IMR-90 (cell line): ENCODE measurements at regions not wholly inside any gene's neighbourhood (a gene's known extent, or its start where the extent isn't known, plus 50 kb on each side); places are given as distances from the start of the nearest gene placed in this dataset.

Source experiments
- ATAC-seq: fragments of 200-7000 bp; cut with Tn5 transposase; 2 replicates; pipeline ENCODE4 v1.9.1; 2020; ENCODE audit warnings: low read depth, mild to moderate bottlenecking, moderate library complexity
- BruUV-seq: library from RNA; stranded (reverse); fragments of 400-500 nt; replicated peaks from 2 replicates; lab custom pipeline; 2021; lab: Mats Ljungman, UMichigan
- CTCF ChIA-PET: fragments of 300-600 bp; formaldehyde crosslinking; extraction: SDS; loops from one replicate; lab custom pipeline; 2021; ENCODE audit warnings: antibody characterized with exemption; lab: Yijun Ruan, JAX
- POLR2A ChIA-PET: fragments of 300-600 bp; sonication (Branson Sonifier 250); formaldehyde crosslinking; loops from one replicate; lab custom pipeline; 2022; ENCODE audit warnings: antibody characterized with exemption; ENCODE audit not compliant: unreplicated experiment; lab: Charles Lee
- DNase-seq: peaks from one replicate; pipeline ENCODE4 v3.0.0; 2013
- H2AFZ ChIP-seq: replicated peaks from 2 replicates; pipeline ENCODE3; 2013; ENCODE audit warnings: low read length, mild to moderate bottlenecking; ENCODE audit not compliant: poor library complexity
- H2AK5ac ChIP-seq: 2 replicates; pipeline ENCODE4 v1.6.1; 2013; ENCODE audit warnings: low read depth, low read length, inconsistent platforms
- H2AK9ac ChIP-seq: replicated peaks from 2 replicates; pipeline ENCODE3; 2013; ENCODE audit warnings: mild to moderate bottlenecking, low read depth, low read length, moderate library complexity; ENCODE audit not compliant: poor library complexity
- H2BK120ac ChIP-seq: 2 replicates; pipeline ENCODE4 v1.6.1; 2013; ENCODE audit warnings: low read depth, low read length, inconsistent platforms
- H2BK15ac ChIP-seq: 3 replicates; pipeline ENCODE4 v1.6.1; 2013; ENCODE audit warnings: low read depth, low read length, inconsistent platforms
- H2BK20ac ChIP-seq: 2 replicates; pipeline ENCODE4 v1.6.1; 2013; ENCODE audit warnings: low read depth, mild to moderate bottlenecking, inconsistent platforms, low read length, moderate library complexity
- H2BK5ac ChIP-seq: 2 replicates; pipeline ENCODE4 v1.6.1; 2013; ENCODE audit warnings: mild to moderate bottlenecking, low read depth, low read length, inconsistent platforms; ENCODE audit not compliant: poor library complexity, severe bottlenecking
- H3K14ac ChIP-seq: replicated peaks from 2 replicates; pipeline ENCODE4 v1.6.1; 2013; ENCODE audit warnings: low read depth, low read length, inconsistent platforms
- H3K18ac ChIP-seq: 2 replicates; pipeline ENCODE4 v1.6.1; 2013; ENCODE audit warnings: low read depth, low read length, control low read depth
- H3K23ac ChIP-seq: 2 replicates; pipeline ENCODE4 v1.6.1; 2013; ENCODE audit warnings: low read depth, low read length, inconsistent platforms
- H3K27ac ChIP-seq: 2 replicates; pipeline ENCODE4 v1.5.1; 2013; ENCODE audit warnings: mild to moderate bottlenecking, control low read depth, low read length; ENCODE audit not compliant: insufficient read depth
- H3K27me3 ChIP-seq: 2 replicates; pipeline ENCODE4 v1.6.1; 2013; ENCODE audit warnings: low read length; ENCODE audit not compliant: control insufficient read depth, insufficient read depth
- H3K36me3 ChIP-seq: 2 replicates; pipeline ENCODE4 v1.6.1; 2013; ENCODE audit warnings: low read length, mixed read lengths; ENCODE audit not compliant: control insufficient read depth, insufficient read depth
- H3K4ac ChIP-seq: 2 replicates; pipeline ENCODE4 v1.6.1; 2013; ENCODE audit warnings: low read depth, low read length, inconsistent platforms
- H3K4me1 ChIP-seq: 2 replicates; pipeline ENCODE4 v1.6.1; 2013; ENCODE audit warnings: low read length, mixed read lengths; ENCODE audit not compliant: control insufficient read depth, insufficient read depth
- H3K4me2 ChIP-seq: 2 replicates; pipeline ENCODE4 v1.6.1; 2013; ENCODE audit warnings: low read depth, mild to moderate bottlenecking, control low read depth, low read length, moderate library complexity
- H3K4me3 ChIP-seq: 2 replicates; pipeline ENCODE4 v1.5.1; 2013; ENCODE audit warnings: low read depth, mild to moderate bottlenecking, control low read depth, low read length, moderate library complexity; ENCODE audit not compliant: insufficient read depth
- H3K56ac ChIP-seq: 2 replicates; pipeline ENCODE4 v1.6.1; 2013; ENCODE audit warnings: low read length, inconsistent platforms; ENCODE audit not compliant: insufficient read depth; ENCODE audit errors: extremely low read depth
- H3K79me1 ChIP-seq, 2 experiments: 2 replicates each; pipeline ENCODE4 v1.6.1; 2013; ENCODE audit warnings: low read length in 2 of 2, inconsistent platforms in 1 of 2, low read depth in 1 of 2
- H3K9ac ChIP-seq: 2 replicates; pipeline ENCODE4 v1.6.1; 2013; ENCODE audit warnings: low read depth, low read length, control low read depth
- H3K9me1 ChIP-seq: 2 replicates; pipeline ENCODE4 v1.6.1; 2013; ENCODE audit warnings: low read length, inconsistent platforms; ENCODE audit not compliant: insufficient read depth
- H3K9me3 ChIP-seq: 2 replicates; pipeline ENCODE4 v1.6.1; 2013; ENCODE audit warnings: low read length; ENCODE audit not compliant: control insufficient read depth, insufficient read depth
- H4K20me1 ChIP-seq: 2 replicates; pipeline ENCODE4 v1.6.1; 2013; ENCODE audit warnings: low read length, inconsistent platforms; ENCODE audit not compliant: insufficient read depth
- H4K5ac ChIP-seq: 2 replicates; pipeline ENCODE4 v1.6.1; 2013; ENCODE audit warnings: mild to moderate bottlenecking, low read depth, low read length, control low read depth
- H4K8ac ChIP-seq, 2 experiments: 2 replicates each; pipeline ENCODE4 v1.6.1; 2013; ENCODE audit warnings: low read depth in 2 of 2, low read length in 2 of 2, control low read depth in 1 of 2, inconsistent platforms in 1 of 2
- H4K91ac ChIP-seq: 2 replicates; pipeline ENCODE4 v1.6.1; 2013; ENCODE audit warnings: low read depth, low read length, inconsistent platforms; ENCODE audit not compliant: insufficient read depth
- BHLHE40 ChIP-seq: fragments of 150-350 bp; IDR thresholded peaks from 2 replicates; pipeline ENCODE4 v1.6.1; 2016; ENCODE audit warnings: mild to moderate bottlenecking, low read depth, low read length
- CEBPB ChIP-seq: IDR thresholded peaks from 2 replicates; pipeline ENCODE4 v1.6.1; 2012; ENCODE audit warnings: low read depth, low read length, improper control_type of control experiment
- CHD1 ChIP-seq: IDR thresholded peaks from 2 replicates; pipeline ENCODE4 v1.6.1; 2012; ENCODE audit warnings: low read depth, low read length, improper control_type of control experiment
- CTCF ChIP-seq: conservative IDR thresholded peaks from 2 replicates; pipeline ENCODE4 v1.5.1; 2012; ENCODE audit warnings: mild to moderate bottlenecking, low read depth, low read length, improper control_type of control experiment
- ELK1 ChIP-seq: fragments of 150-350 bp; IDR thresholded peaks from 2 replicates; pipeline ENCODE4 v1.6.1; 2016; ENCODE audit warnings: low read depth, mild to moderate bottlenecking, low read length, moderate library complexity, borderline replicate concordance
- FOS ChIP-seq: fragments of 150-350 bp; IDR thresholded peaks from 2 replicates; pipeline ENCODE4 v1.6.1; 2016; ENCODE audit warnings: low read depth, low read length
- MAFK ChIP-seq: IDR thresholded peaks from 2 replicates; pipeline ENCODE4 v1.6.1; 2012; ENCODE audit warnings: low read depth, low read length, improper control_type of control experiment
- MAZ ChIP-seq: IDR thresholded peaks from 2 replicates; pipeline ENCODE4 v1.6.1; 2012; ENCODE audit warnings: low read depth, mild to moderate bottlenecking, low read length, improper control_type of control experiment, moderate library complexity, borderline replicate concordance
- MXI1 ChIP-seq: IDR thresholded peaks from 2 replicates; pipeline ENCODE4 v1.6.1; 2012; ENCODE audit warnings: low read depth, mild to moderate bottlenecking, low read length, moderate library complexity, borderline replicate concordance
- POLR2A ChIP-seq: IDR thresholded peaks from 2 replicates; pipeline ENCODE4 v1.6.1; 2012; ENCODE audit warnings: mild to moderate bottlenecking, low read depth, low read length
- RAD21 ChIP-seq: IDR thresholded peaks from 2 replicates; pipeline ENCODE4 v1.6.1; 2012; ENCODE audit warnings: low read length, improper control_type of control experiment
- RCOR1 ChIP-seq: IDR thresholded peaks from 2 replicates; pipeline ENCODE4 v1.6.1; 2012; ENCODE audit warnings: mild to moderate bottlenecking, low read length, improper control_type of control experiment; ENCODE audit not compliant: insufficient replicate concordance
- RFX5 ChIP-seq: IDR thresholded peaks from 2 replicates; pipeline ENCODE4 v1.8.0; 2012; ENCODE audit warnings: low read depth, mild to moderate bottlenecking, low read length, moderate library complexity
- SMC3 ChIP-seq: fragments of 150-350 bp; IDR thresholded peaks from 2 replicates; pipeline ENCODE4 v1.6.1; 2016; ENCODE audit warnings: low read depth, mild to moderate bottlenecking, antibody characterized with exemption, low read length, moderate library complexity
- USF2 ChIP-seq: fragments of 150-350 bp; IDR thresholded peaks from 2 replicates; pipeline ENCODE4 v1.6.1; 2017; ENCODE audit warnings: mild to moderate bottlenecking, antibody characterized with exemption, low read length, low read depth
- WGBS, 2 experiments: methylation state at CpG; one replicate each; pipeline versions ENCODE4 v1.1.5 to v1.1.7; 2013; ENCODE audit warnings: missing lambda C conversion rate in 2 of 2; ENCODE audit not compliant: insufficient read length in 1 of 2; ENCODE audit errors: extremely low coverage in 2 of 2; 5-methylcytosine and 5-hydroxymethylcytosine counted together
- dilution Hi-C: fragments of 300-500 bp; cut with HindIII; formaldehyde crosslinking; loops from one replicate; pipeline ENCODE4 v1.14.3; 2018; ENCODE audit warnings: low sequenced_read_pairs; ENCODE audit not compliant: unreplicated experiment
- in situ Hi-C: fragments of 300-500 bp; cut with MboI; formaldehyde crosslinking; loops from 3 replicates; pipeline ENCODE4 v1.14.3; 2019; ENCODE audit warnings: low sequenced_read_pairs, inconsistent platforms, mixed read lengths
- intact Hi-C: fragments of 100-400 bp; cut with micrococcal nuclease; formaldehyde crosslinking; loops from 2 replicates; pipeline ENCODE4 v1.10.0; 2022

DNA sequence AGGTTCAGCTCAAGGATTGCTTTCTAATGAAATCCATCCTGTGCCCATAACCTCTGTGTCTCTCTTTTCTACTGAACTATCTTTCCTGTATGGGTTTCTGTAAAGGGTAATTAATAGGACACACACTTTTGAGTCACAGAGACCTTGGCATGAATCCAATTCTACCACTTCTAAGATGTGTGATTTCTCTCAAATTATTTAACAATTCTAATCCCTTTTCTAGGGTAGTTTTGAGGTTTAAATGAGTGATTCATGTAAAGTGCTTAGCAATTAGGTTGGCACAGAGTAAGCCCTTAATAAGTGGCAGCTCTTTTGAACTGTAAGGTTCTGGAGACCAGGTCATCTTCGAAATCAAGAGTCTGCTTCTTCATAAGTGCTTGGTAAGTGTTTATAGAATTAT lies 202.7 kb downstream of the RASSF9 start:
- H3K9ac ChIP-seq = no peak overlapping the region
- H3K27ac ChIP-seq = no peak overlapping the region
- no peak overlapping the region for H3K23ac ChIP-seq
- dilution Hi-C loops (no loop called here), in situ Hi-C loops (no loop called here), intact Hi-C loops (no loop called here)
- H2BK20ac ChIP-seq = no peak overlapping the region
- no peak overlapping the region for H2BK5ac ChIP-seq
- H4K91ac ChIP-seq = no peak overlapping the region
- no peaks in the 10 kb centered on the region for H3K27me3 ChIP-seq
- ChIA-PET CTCF (no interaction called here), POLR2A (no interaction called here)
- WGBS, 2 experiments = no CpG with 5 or more reads among the region's 1 CpG
- ATAC-seq (no peak), DNase-seq (no peak)
- no peak overlapping the region for H2BK120ac ChIP-seq
- H4K5ac ChIP-seq = no peak overlapping the region
- H2AFZ ChIP-seq = no peak overlapping the region
- H3K56ac ChIP-seq = no peak overlapping the region
- no peaks in the 10 kb centered on the region for H3K9me1 ChIP-seq
- no TSS peak for BruUV-seq
- H3K4ac ChIP-seq = no peak overlapping the region
- H2AK9ac ChIP-seq = no peak overlapping the region
- TF ChIP-seq RAD21 = no peak
- no peak for TF ChIP-seq SMC3
- no peak for TF ChIP-seq MAFK
- no peak for TF ChIP-seq BHLHE40
- TF ChIP-seq POLR2A = no peak
- TF ChIP-seq RFX5 = no peak
- no peak for TF ChIP-seq CEBPB
- no peak for TF ChIP-seq MAZ
- TF ChIP-seq ELK1 = no peak
- no peak for TF ChIP-seq CTCF
- no peak for TF ChIP-seq FOS
- no peak for TF ChIP-seq USF2
- no peak for TF ChIP-seq RCOR1
- no peak for TF ChIP-seq CHD1
- TF ChIP-seq MXI1 = no peak
- H3K79me1 ChIP-seq = no peaks in the 10 kb centered on the region
- H3K14ac ChIP-seq = no peak overlapping the region
- no peaks in the 10 kb centered on the region for H3K36me3 ChIP-seq
- no peak overlapping the region for H3K4me3 ChIP-seq
- H2AK5ac ChIP-seq = no peak overlapping the region
- no peak overlapping the region for H4K8ac ChIP-seq
- H3K4me2 ChIP-seq = no peak overlapping the region
- H3K9me3 ChIP-seq = no peaks in the 10 kb centered on the region
- H3K4me1 ChIP-seq = no peaks in the 10 kb centered on the region
- H3K18ac ChIP-seq = no peak overlapping the region
- no peaks in the 10 kb centered on the region for H4K20me1 ChIP-seq
- no peak overlapping the region for H2BK15ac ChIP-seq
